H9 (cell line): ENCODE measurements at regions not wholly inside any gene's neighbourhood (a gene's known extent, or its start where the extent isn't known, plus 50 kb on each side); places are given as distances from the start of the nearest gene placed in this dataset.

Source experiments
- DNase-seq: peaks from one replicate; pipeline ENCODE4 v3.0.0-alpha.2; 2017
- H2AFZ ChIP-seq: one replicate; pipeline ENCODE4 v1.6.1; 2013; ENCODE audit warnings: mild to moderate bottlenecking, low read length, control low read depth, moderate library complexity
- H2AK5ac ChIP-seq: 2 replicates; pipeline ENCODE4 v1.6.1; 2013; ENCODE audit warnings: low read length, control low read depth, mixed read lengths; ENCODE audit not compliant: insufficient read length
- H2BK120ac ChIP-seq: one replicate; pipeline ENCODE4 v1.6.1; 2013; ENCODE audit warnings: low read depth, mild to moderate bottlenecking, low read length, control low read depth, inconsistent platforms; ENCODE audit not compliant: poor library complexity, severe bottlenecking
- H2BK12ac ChIP-seq: 2 replicates; pipeline ENCODE4 v1.6.1; 2013; ENCODE audit warnings: low read length, control low read depth, mixed read lengths, low read depth; ENCODE audit not compliant: insufficient read length
- H2BK15ac ChIP-seq: 2 replicates; pipeline ENCODE4 v1.6.1; 2013; ENCODE audit warnings: low read depth, low read length, control low read depth
- H2BK20ac ChIP-seq: one replicate; pipeline ENCODE4 v1.6.1; 2013; ENCODE audit warnings: low read depth, mild to moderate bottlenecking, low read length, control low read depth, inconsistent platforms; ENCODE audit not compliant: poor library complexity, severe bottlenecking
- H2BK5ac ChIP-seq: 2 replicates; pipeline ENCODE4 v1.6.1; 2013; ENCODE audit warnings: low read length, control low read depth, mixed read lengths; ENCODE audit not compliant: insufficient read length
- H3K14ac ChIP-seq: 2 replicates; pipeline ENCODE4 v1.6.1; 2013; ENCODE audit warnings: low read length, control low read depth; ENCODE audit not compliant: insufficient read depth
- H3K18ac ChIP-seq: 2 replicates; pipeline ENCODE4 v1.6.1; 2013; ENCODE audit warnings: low read depth, mild to moderate bottlenecking, mixed read lengths, low read length, control low read depth; ENCODE audit not compliant: insufficient read length
- H3K23ac ChIP-seq: 2 replicates; pipeline ENCODE4 v1.6.1; 2013; ENCODE audit warnings: low read length, control low read depth, mixed read lengths, low read depth; ENCODE audit not compliant: insufficient read length
- H3K23me2 ChIP-seq: 2 replicates; pipeline ENCODE4 v1.6.1; 2013; ENCODE audit warnings: low read depth, mild to moderate bottlenecking, mixed read lengths, low read length, control low read depth; ENCODE audit not compliant: insufficient read length, poor library complexity, severe bottlenecking
- H3K27ac ChIP-seq: 2 replicates; pipeline ENCODE4 v1.5.1; 2013; ENCODE audit warnings: low read length, control low read depth, mixed read lengths, low read depth; ENCODE audit not compliant: insufficient read length
- H3K27me3 ChIP-seq: 2 replicates; pipeline ENCODE4 v1.6.1; 2013; ENCODE audit warnings: low read length, control low read depth, inconsistent platforms; ENCODE audit not compliant: insufficient read depth
- H3K4ac ChIP-seq: 2 replicates; pipeline ENCODE4 v1.6.1; 2013; ENCODE audit warnings: low read depth, mild to moderate bottlenecking, control low read depth, inconsistent platforms, low read length, moderate library complexity
- H3K4me1 ChIP-seq: 2 replicates; pipeline ENCODE4 v1.6.1; 2013; ENCODE audit warnings: low read length, control low read depth, inconsistent platforms; ENCODE audit not compliant: insufficient read depth
- H3K4me2 ChIP-seq: 2 replicates; pipeline ENCODE4 v1.6.1; 2013; ENCODE audit warnings: low read length, control low read depth, mixed read lengths; ENCODE audit not compliant: insufficient read length, insufficient read depth
- H3K56ac ChIP-seq: 2 replicates; pipeline ENCODE4 v1.6.1; 2013; ENCODE audit warnings: low read depth, mild to moderate bottlenecking, mixed read lengths, low read length, control low read depth; ENCODE audit not compliant: insufficient read length
- H3K79me1 ChIP-seq: 2 replicates; pipeline ENCODE4 v1.6.1; 2013; ENCODE audit warnings: low read depth, mild to moderate bottlenecking, moderate library complexity, low read length, control low read depth, inconsistent platforms; ENCODE audit not compliant: insufficient read depth, poor library complexity, severe bottlenecking
- H3K79me2 ChIP-seq: 2 replicates; pipeline ENCODE4 v1.6.1; 2013; ENCODE audit warnings: low read length, control low read depth, inconsistent platforms; ENCODE audit not compliant: insufficient read depth
- H3K9ac ChIP-seq: 2 replicates; pipeline ENCODE4 v1.6.1; 2013; ENCODE audit warnings: low read length, control low read depth, mixed read lengths; ENCODE audit not compliant: insufficient read length; ENCODE audit errors: extremely low read depth
- H3K9me3 ChIP-seq: one replicate; pipeline ENCODE4 v1.6.1; 2013; ENCODE audit warnings: low read depth, low read length, inconsistent platforms; ENCODE audit not compliant: control insufficient read depth
- H3T11ph ChIP-seq: one replicate; pipeline ENCODE4 v1.6.1; 2013; ENCODE audit warnings: mild to moderate bottlenecking, low read length, control low read depth, inconsistent platforms
- H4K20me1 ChIP-seq: one replicate; pipeline ENCODE4 v1.6.1; 2013; ENCODE audit not compliant: control insufficient read depth, insufficient read length, insufficient read depth
- H4K5ac ChIP-seq: 2 replicates; pipeline ENCODE4 v1.6.1; 2013; ENCODE audit warnings: low read depth, mild to moderate bottlenecking, mixed read lengths, low read length, control low read depth; ENCODE audit not compliant: insufficient read length
- H4K8ac ChIP-seq: replicated peaks from 2 replicates; pipeline ENCODE4 v1.6.1; 2013; ENCODE audit warnings: low read length, control low read depth, mixed read lengths, low read depth; ENCODE audit not compliant: insufficient read length
- H4K91ac ChIP-seq: 2 replicates; pipeline ENCODE4 v1.6.1; 2013; ENCODE audit warnings: low read depth, mild to moderate bottlenecking, moderate library complexity, mixed read lengths, low read length, control low read depth; ENCODE audit not compliant: insufficient read length
- H3K27ac Mint-ChIP-seq, 3 experiments: 2 replicates in 2 of 3; 3 replicates in 1 of 3; pipeline ENCODE4 v1.8.0; 2020 to 2021; ENCODE audit warnings: mixed read lengths in 3 of 3, mild to moderate bottlenecking in 1 of 3, moderate library complexity in 1 of 3
- H3K27me3 Mint-ChIP-seq: 2 replicates; pipeline ENCODE4 v1.8.0; 2021; ENCODE audit warnings: low read depth, mild to moderate bottlenecking, moderate library complexity, mixed read lengths
- H3K36me3 Mint-ChIP-seq, 3 experiments: 2 replicates in 2 of 3; 3 replicates in 1 of 3; pipeline ENCODE4 v1.8.0; 2020 to 2021; ENCODE audit warnings: low read depth in 3 of 3, mixed read lengths in 3 of 3; ENCODE audit not compliant: insufficient read depth in 1 of 3
- H3K4me1 Mint-ChIP-seq, 2 experiments: 2 replicates each; pipeline ENCODE4 v1.8.0; 2020; ENCODE audit warnings: mixed read lengths in 2 of 2
- H3K4me3 Mint-ChIP-seq, 2 experiments: 2 replicates in 1 of 2; 3 replicates in 1 of 2; pipeline ENCODE4 v1.8.0; 2020 to 2021; ENCODE audit warnings: mild to moderate bottlenecking in 2 of 2, mixed read lengths in 2 of 2, moderate library complexity in 1 of 2
- H3K9me3 Mint-ChIP-seq, 2 experiments: 2 replicates in 1 of 2; 3 replicates in 1 of 2; pipeline ENCODE4 v1.8.0; 2020; ENCODE audit warnings: mild to moderate bottlenecking in 2 of 2, mixed read lengths in 2 of 2, moderate library complexity in 1 of 2
- CTCF ChIP-seq: fragments of 200-600 bp; sonication (generic); conservative IDR thresholded peaks from 3 replicates; pipeline ENCODE4 v1.8.0; 2021; ENCODE audit warnings: antibody characterized with exemption, mild to moderate bottlenecking
- WGBS: extraction: QIAGEN DNeasy Blood & Tissue Kit; methylation state at CpG from one replicate; pipeline ENCODE4 v1.1.7; 2013; ENCODE audit warnings: missing lambda C conversion rate, low lambda C conversion rate, mixed read lengths; ENCODE audit not compliant: insufficient read length; ENCODE audit errors: extremely low coverage; 5-methylcytosine and 5-hydroxymethylcytosine counted together

- no peak overlapping the region for H4K5ac ChIP-seq
- H2AFZ ChIP-seq, result no peak overlapping the region
- no peak overlapping the region for H3K23ac ChIP-seq
- no peak overlapping the region for H3K56ac ChIP-seq
- H3K9ac ChIP-seq, result no peak overlapping the region
- H2BK20ac ChIP-seq, result no peak overlapping the region
- H2BK15ac ChIP-seq, result no peak overlapping the region
- no peak overlapping the region for H4K8ac ChIP-seq
- Mint-ChIP-seq H3K36me3 (no peaks in the 10 kb centered on the region), H3K9me3 (no peaks in the 10 kb centered on the region), H3K4me3 (no peak overlapping the region), H3K27me3 (peaks cover 4% of the 10 kb centered on the region; the same call in 1 of the 2 replicates), H3K27ac (no peak overlapping the region), H3K4me1 (peaks cover 0 to 3% of the 10 kb centered on the region in 2 experiments; a peak in 2 of 4 replicates)
- H3K4ac ChIP-seq, result no peak overlapping the region
- TF ChIP-seq CTCF, result no peak
- WGBS, result no CpG with 5 or more reads among the region's 3 CpGs
- DNase-seq, result no peak
- H3T11ph ChIP-seq, result no peak overlapping the region
- no peaks in the 10 kb centered on the region for H3K79me2 ChIP-seq
- H3K27ac ChIP-seq, result no peak overlapping the region
- H2BK12ac ChIP-seq, result no peak overlapping the region
- no peaks in the 10 kb centered on the region for H3K9me3 ChIP-seq
- H3K4me2 ChIP-seq, result no peak overlapping the region
- no peak overlapping the region for H2BK120ac ChIP-seq
- H3K4me1 ChIP-seq, result no peaks in the 10 kb centered on the region
- no peaks in the 10 kb centered on the region for H3K79me1 ChIP-seq
- no peak overlapping the region for H4K91ac ChIP-seq
- no peak overlapping the region for H3K14ac ChIP-seq
- no peaks in the 10 kb centered on the region for H3K23me2 ChIP-seq
- H3K27me3 ChIP-seq, result no peaks in the 10 kb centered on the region
- H2AK5ac ChIP-seq, result no peak overlapping the region
- H2BK5ac ChIP-seq, result no peak overlapping the region
- H4K20me1 ChIP-seq, result no peaks in the 10 kb centered on the region
- no peak overlapping the region for H3K18ac ChIP-seq
These were observed 315.1 kb upstream of the KLHL29 start for GRCh38 chr2:23069923-23070322.
